SJSA1 (cell line): ENCODE measurements at regions not wholly inside any gene's neighbourhood (a gene's known extent, or its start where the extent isn't known, plus 50 kb on each side); places are given as distances from the start of the nearest gene placed in this dataset.
"Not testable (repeated sequence)": the region's sequence is repeated elsewhere in the genome, so short reads cannot be mapped to it uniquely, and the experiment has no call there.

Source experiments
- DNase-seq, 2 experiments: peaks; one replicate each; pipeline ENCODE4 v3.0.0-alpha.2; 2015 to 2020; ENCODE audit warnings: low spot score in 2 of 2, low read depth in 1 of 2
- H3K27ac ChIP-seq: fragments of 250-450 bp; sonication (Bioruptor Pico); 2 replicates; pipeline ENCODE4 v1.5.1; 2020; ENCODE audit warnings: mild to moderate bottlenecking, moderate library complexity
- H3K27me3 ChIP-seq: fragments of 250-450 bp; sonication (Bioruptor Pico); replicated peaks from 2 replicates; pipeline ENCODE4 v1.5.1; 2020; ENCODE audit warnings: mild to moderate bottlenecking, moderate library complexity
- H3K36me3 ChIP-seq: fragments of 250-450 bp; sonication (Bioruptor Pico); 2 replicates; pipeline ENCODE4 v1.5.1; 2020; ENCODE audit warnings: mild to moderate bottlenecking
- H3K4me1 ChIP-seq: fragments of 250-450 bp; sonication (Bioruptor Pico); replicated peaks from 2 replicates; pipeline ENCODE4 v1.6.1; 2021; ENCODE audit warnings: mild to moderate bottlenecking
- H3K4me3 ChIP-seq: fragments of 250-450 bp; sonication (Bioruptor Pico); 2 replicates; pipeline ENCODE4 v1.5.1; 2020; ENCODE audit warnings: mild to moderate bottlenecking
- H3K9me3 ChIP-seq: fragments of 250-450 bp; sonication (Bioruptor Pico); replicated peaks from 2 replicates; pipeline ENCODE4 v1.5.1; 2020; ENCODE audit warnings: mild to moderate bottlenecking

- not testable (repeated sequence) for H3K27me3 ChIP-seq, H3K9me3 ChIP-seq, H3K36me3 ChIP-seq, H3K4me3 ChIP-seq, H3K4me1 ChIP-seq, DNase-seq, H3K27ac ChIP-seq
These were observed 901.5 kb downstream of the TAF11L14 start for GRCh38 chr5:18535753-18536152.

- H3K27ac ChIP-seq, result no peak overlapping the region
- no peaks in the 10 kb centered on the region for H3K36me3 ChIP-seq
- no peak overlapping the region for H3K4me3 ChIP-seq
- H3K4me1 ChIP-seq, result no peaks in the 10 kb centered on the region
- no peak for DNase-seq
- no peaks in the 10 kb centered on the region for H3K27me3 ChIP-seq
- H3K9me3 ChIP-seq, result peaks cover 7% of the 10 kb centered on the region
These were observed 910.2 kb downstream of the TAF11L14 start for GRCh38 chr5:18544421-18544820.

GRCh38 chr5:18546591-18546990, 912.3 kb downstream of the TAF11L14 start:
- peaks cover 8% of the 10 kb centered on the region for H3K9me3 ChIP-seq

GRCh38 chr5:18551716-18552115, 917.5 kb downstream of the TAF11L14 start:
- no peak for DNase-seq
- H3K27me3 ChIP-seq, result no peaks in the 10 kb centered on the region
- H3K36me3 ChIP-seq, result no peaks in the 10 kb centered on the region
- H3K4me3 ChIP-seq, result no peak overlapping the region
- H3K4me1 ChIP-seq, result peaks cover 10% of the 10 kb centered on the region
- peaks cover 17% of the 10 kb centered on the region for H3K9me3 ChIP-seq
- no peak overlapping the region for H3K27ac ChIP-seq

More at GRCh38 chr5:18546591-18546990, 912.3 kb downstream of the TAF11L14 start:
- no peak overlapping the region for H3K4me3 ChIP-seq
- no peak overlapping the region for H3K27ac ChIP-seq
- DNase-seq, result no peak
- H3K36me3 ChIP-seq, result no peaks in the 10 kb centered on the region
- H3K4me1 ChIP-seq, result no peaks in the 10 kb centered on the region
- H3K27me3 ChIP-seq, result no peaks in the 10 kb centered on the region

GRCh38 chr5:18553269-18553668, 919.0 kb downstream of the TAF11L14 start:
- Histone ChIP-seq H3K27ac (peak overlapping the region; percentile 18; the same call in 1 of the 2 replicates), H3K4me1 (peaks cover 10% of the 10 kb centered on the region), H3K36me3 (no peaks in the 10 kb centered on the region), H3K9me3 (peaks cover 12% of the 10 kb centered on the region), H3K4me3 (no peak overlapping the region), H3K27me3 (no peaks in the 10 kb centered on the region)
- DNase-seq, result peak in 1 of 2 experiments; percentile 77

GRCh38 chr5:18560602-18561001, 926.3 kb downstream of the TAF11L14 start:
- Histone ChIP-seq H3K27me3 (no peaks in the 10 kb centered on the region), H3K36me3 (no peaks in the 10 kb centered on the region), H3K4me1 (no peaks in the 10 kb centered on the region), H3K4me3 (no peak overlapping the region), H3K9me3 (no peaks in the 10 kb centered on the region), H3K27ac (no peak overlapping the region)
- no peak for DNase-seq

GRCh38 chr5:18563853-18564252, 929.6 kb downstream of the TAF11L14 start:
- H3K9me3 ChIP-seq, result no peaks in the 10 kb centered on the region
- DNase-seq, result no peak
- no peak overlapping the region for H3K27ac ChIP-seq
- no peaks in the 10 kb centered on the region for H3K27me3 ChIP-seq
- no peak overlapping the region for H3K4me3 ChIP-seq
- no peaks in the 10 kb centered on the region for H3K4me1 ChIP-seq
- no peaks in the 10 kb centered on the region for H3K36me3 ChIP-seq

GRCh38 chr5:18566671-18567070, 932.4 kb downstream of the TAF11L14 start:
- Histone ChIP-seq H3K9me3 (no peaks in the 10 kb centered on the region), H3K27ac (no peak overlapping the region), H3K4me1 (no peaks in the 10 kb centered on the region), H3K4me3 (no peak overlapping the region), H3K27me3 (no peaks in the 10 kb centered on the region), H3K36me3 (no peaks in the 10 kb centered on the region)
- no peak for DNase-seq

- H3K27ac ChIP-seq, result no peak overlapping the region
- H3K36me3 ChIP-seq, result no peaks in the 10 kb centered on the region
- H3K4me3 ChIP-seq, result no peak overlapping the region
- peaks cover 8% of the 10 kb centered on the region; the same call in 1 of the 2 replicates for H3K9me3 ChIP-seq
- no peak for DNase-seq
- H3K27me3 ChIP-seq, result no peaks in the 10 kb centered on the region
- H3K4me1 ChIP-seq, result no peaks in the 10 kb centered on the region
These were observed 942.3 kb downstream of the TAF11L14 start for GRCh38 chr5:18576586-18576985.

GRCh38 chr5:18601185-18601584, 966.9 kb downstream of the TAF11L14 start:
- H3K27me3 ChIP-seq, result no peaks in the 10 kb centered on the region
- H3K36me3 ChIP-seq, result no peaks in the 10 kb centered on the region
- H3K4me1 ChIP-seq, result no peaks in the 10 kb centered on the region
- no peak for DNase-seq
- peaks cover 5% of the 10 kb centered on the region; the same call in 1 of the 2 replicates for H3K9me3 ChIP-seq
- no peak overlapping the region for H3K27ac ChIP-seq
- H3K4me3 ChIP-seq, result no peak overlapping the region

- no peaks in the 10 kb centered on the region for H3K27me3 ChIP-seq
- no peak overlapping the region for H3K4me3 ChIP-seq
- H3K27ac ChIP-seq, result no peak overlapping the region
- no peak for DNase-seq
- H3K4me1 ChIP-seq, result no peaks in the 10 kb centered on the region
- H3K36me3 ChIP-seq, result no peaks in the 10 kb centered on the region
- peaks cover 5% of the 10 kb centered on the region; the same call in 1 of the 2 replicates for H3K9me3 ChIP-seq
These were observed 968.1 kb downstream of the TAF11L14 start for GRCh38 chr5:18602402-18602801.

- H3K27me3 ChIP-seq, result no peaks in the 10 kb centered on the region
- no peak for DNase-seq
- H3K4me3 ChIP-seq, result no peak overlapping the region
- no peak overlapping the region for H3K27ac ChIP-seq
- H3K36me3 ChIP-seq, result no peaks in the 10 kb centered on the region
- no peaks in the 10 kb centered on the region for H3K4me1 ChIP-seq
- no peaks in the 10 kb centered on the region; the same call in 1 of the 2 replicates for H3K9me3 ChIP-seq
These were observed 970.9 kb downstream of the TAF11L14 start for GRCh38 chr5:18605186-18605585.

GRCh38 chr5:18607570-18607969, 973.3 kb downstream of the TAF11L14 start:
- no peaks in the 10 kb centered on the region for H3K9me3 ChIP-seq
- H3K36me3 ChIP-seq, result no peaks in the 10 kb centered on the region
- H3K4me3 ChIP-seq, result no peak overlapping the region
- DNase-seq, result no peak
- H3K27ac ChIP-seq, result no peak overlapping the region
- no peaks in the 10 kb centered on the region for H3K4me1 ChIP-seq
- no peaks in the 10 kb centered on the region for H3K27me3 ChIP-seq

GRCh38 chr5:18617191-18617590, 982.9 kb downstream of the TAF11L14 start:
- not testable (repeated sequence) for H3K4me3 ChIP-seq, H3K27me3 ChIP-seq, H3K36me3 ChIP-seq, DNase-seq, H3K27ac ChIP-seq, H3K4me1 ChIP-seq, H3K9me3 ChIP-seq

GRCh38 chr5:18630458-18631045, 996.3 kb downstream of the TAF11L14 start:
- Histone ChIP-seq H3K4me3 (no peak overlapping the region), H3K27ac (no peak overlapping the region), H3K4me1 (no peaks in the 10 kb centered on the region), H3K36me3 (no peaks in the 10 kb centered on the region), H3K27me3 (no peaks in the 10 kb centered on the region), H3K9me3 (no peaks in the 10 kb centered on the region)
- DNase-seq, result no peak
